ENCODE measurements at regions not wholly inside any gene's neighbourhood (a gene's known extent, or its start where the extent isn't known, plus 50 kb on each side); places are given as distances from the start of the nearest gene placed in this dataset.
A peak's percentile ranks its signal among the peaks of the same experiment; 100 is the strongest.
"Not testable (repeated sequence)": the region's sequence is repeated elsewhere in the genome, so short reads cannot be mapped to it uniquely, and the experiment has no call there.

DNA sequence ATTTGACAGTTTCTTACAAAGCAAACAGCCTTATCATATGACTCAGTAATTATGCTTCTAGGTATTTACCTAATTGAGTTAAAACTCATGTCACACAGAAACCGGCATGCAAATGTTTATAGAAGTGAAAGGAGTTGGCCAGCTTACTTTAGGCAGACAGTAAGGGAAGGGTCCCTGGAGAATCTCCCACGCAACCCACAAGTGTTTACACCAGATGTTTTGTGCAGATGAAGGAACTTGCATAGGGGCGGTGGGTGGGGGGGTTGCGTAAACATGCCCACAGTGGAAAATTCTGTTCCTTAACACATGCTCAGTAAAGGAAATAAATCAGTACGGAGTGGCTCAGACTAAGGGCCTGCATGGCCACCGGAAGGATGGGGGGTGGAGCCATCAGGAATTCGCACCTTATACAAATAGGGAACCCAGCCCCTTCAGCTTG, 330.5 kb upstream of the AADAT start:
- DNase-seq (ENCODE audit: low spot score in 2 of 2) (no peak), ATAC-seq (no peak)
- H3K27ac Mint-ChIP-seq, result no peak overlapping the region
- no peaks in the 10 kb centered on the region for H3K36me3 Mint-ChIP-seq
- H3K9me3 Mint-ChIP-seq, result peaks cover 0 to 7% of the 10 kb centered on the region in 2 donors

DNA sequence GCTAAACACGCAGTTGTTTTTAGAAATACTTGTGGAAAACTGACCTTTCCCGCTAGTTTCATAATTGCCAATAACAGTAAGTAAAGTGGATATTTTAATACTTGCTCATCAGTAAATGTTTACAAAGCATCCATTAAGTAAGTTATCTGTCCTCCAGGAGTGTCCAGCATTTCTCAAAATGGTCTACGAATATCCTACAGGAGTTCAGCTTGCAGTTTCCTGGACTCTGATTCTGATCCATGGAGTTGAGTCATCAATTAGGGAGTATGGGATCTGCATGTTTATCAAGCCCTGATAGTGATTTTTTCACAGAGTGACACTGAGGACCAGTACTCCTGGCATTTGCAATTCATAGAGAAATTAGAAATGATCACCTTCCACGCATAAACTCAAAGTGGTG, 325.2 kb upstream of the AADAT start:
- no peaks in the 10 kb centered on the region for H3K36me3 Mint-ChIP-seq
- DNase-seq (ENCODE audit: low spot score in 2 of 2) (no peak), ATAC-seq (no peak)
- no peak overlapping the region for H3K27ac Mint-ChIP-seq
- peaks cover 4 to 8% of the 10 kb centered on the region in 2 donors for H3K9me3 Mint-ChIP-seq

DNA sequence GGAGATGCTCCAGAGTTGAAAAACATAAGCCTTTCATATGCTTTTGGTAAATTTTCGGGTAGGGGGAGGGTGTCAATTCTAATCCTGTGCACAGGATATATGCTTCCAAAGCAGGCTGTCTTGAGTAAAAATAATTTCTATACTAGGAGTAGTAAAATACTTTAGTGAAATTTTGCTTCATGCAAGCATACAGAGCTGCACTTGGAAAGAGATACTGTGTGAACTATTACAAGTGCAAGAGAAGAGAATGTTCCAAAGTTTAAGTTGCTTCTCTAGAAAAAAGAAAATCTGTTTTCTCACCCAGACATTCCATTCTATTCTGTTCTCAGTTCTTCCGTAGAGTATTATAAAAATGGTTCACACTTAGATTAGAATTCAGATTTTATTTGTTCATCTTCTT, 324.6 kb upstream of the AADAT start:
- no peaks in the 10 kb centered on the region for H3K36me3 Mint-ChIP-seq
- no peak for DNase-seq (ENCODE audit: low spot score in 2 of 2)
- ATAC-seq, result no peak
- H3K27ac Mint-ChIP-seq, result no peak overlapping the region
- H3K9me3 Mint-ChIP-seq, result peaks cover 4 to 8% of the 10 kb centered on the region in 2 donors

DNA sequence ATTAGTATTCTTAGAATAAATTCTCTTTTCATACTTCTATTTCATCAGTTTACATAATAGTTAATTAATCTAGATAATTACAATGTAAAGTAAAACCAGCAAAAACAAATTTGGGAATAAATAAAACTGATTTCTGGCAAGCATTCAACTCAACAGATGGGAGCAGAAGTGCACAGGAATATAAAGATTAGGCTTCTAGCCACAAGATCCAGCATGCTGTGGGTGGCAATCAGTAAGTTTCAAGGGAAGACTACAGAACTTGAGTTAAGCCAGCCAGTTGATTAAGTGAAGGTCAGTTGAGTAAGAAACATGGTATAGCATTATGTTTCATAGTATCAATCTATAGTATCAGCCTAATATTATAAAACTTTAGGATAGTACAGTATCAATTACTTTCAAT, 324.2 kb upstream of the AADAT start:
- Mint-ChIP-seq H3K27ac (no peak overlapping the region), H3K9me3 (peaks cover 4 to 8% of the 10 kb centered on the region in 2 donors), H3K36me3 (no peaks in the 10 kb centered on the region)
- DNase-seq (ENCODE audit: low spot score in 2 of 2), result no peak
- ATAC-seq, result no peak

DNA sequence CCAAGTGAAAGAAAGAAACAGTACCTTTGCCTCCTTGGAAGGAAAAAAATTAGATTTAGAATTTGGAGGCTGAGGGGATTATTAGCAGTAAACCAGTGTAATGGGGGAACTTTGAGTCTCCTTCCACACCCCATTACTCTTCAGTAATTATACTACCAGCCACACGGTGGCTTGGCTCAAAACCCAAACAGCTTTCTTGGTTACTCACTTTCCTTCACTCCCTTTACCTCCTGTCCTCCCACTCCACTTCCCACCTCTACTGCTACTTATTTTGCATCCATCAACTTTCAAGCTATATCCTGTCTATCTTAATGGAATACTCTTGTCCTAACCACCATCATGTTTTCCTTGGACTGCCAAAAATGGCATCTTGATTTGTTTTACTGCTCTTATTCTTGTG, 310.6 kb upstream of the AADAT start:
- no peaks in the 10 kb centered on the region for H3K36me3 Mint-ChIP-seq
- H3K27ac Mint-ChIP-seq, result no peak overlapping the region
- no peak for ATAC-seq

DNA sequence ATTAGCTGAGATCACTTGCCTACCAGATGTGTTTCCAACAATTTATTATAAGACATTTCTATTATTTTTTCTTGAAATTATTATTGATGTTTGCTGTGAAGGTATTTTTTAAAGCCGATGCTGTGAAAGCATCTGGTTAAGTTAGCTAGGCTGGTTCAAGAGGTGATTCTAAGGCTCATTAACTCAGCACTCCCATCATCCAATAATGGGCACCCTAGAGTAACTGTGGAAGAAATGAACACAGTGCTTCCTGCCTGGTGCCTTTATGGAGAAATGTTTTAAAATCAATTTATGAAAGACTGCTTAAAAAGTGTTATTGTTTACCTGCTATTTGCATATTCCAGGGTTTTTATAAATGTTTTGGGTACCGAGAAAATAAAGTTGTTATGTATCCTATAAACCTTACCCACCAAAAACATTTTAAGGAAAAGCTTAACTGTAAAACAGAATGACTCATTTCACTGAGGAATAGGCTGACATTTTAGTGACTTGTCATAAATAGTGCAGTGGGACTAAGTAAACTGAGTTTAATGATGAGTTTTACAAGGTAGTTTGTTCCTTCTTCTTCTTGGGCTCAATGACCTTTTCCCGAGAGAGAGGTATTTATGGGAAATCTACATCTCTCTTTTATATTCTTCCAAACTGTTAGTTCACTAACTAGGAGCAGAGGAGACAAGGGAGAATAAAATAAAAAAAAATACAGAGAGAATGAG, 310.0 kb upstream of the AADAT start:
- no peaks in the 10 kb centered on the region for H3K36me3 Mint-ChIP-seq

More for the DNA sequence above, 310.6 kb upstream of the AADAT start:
- peaks cover 7 to 11% of the 10 kb centered on the region in 2 donors for H3K9me3 Mint-ChIP-seq
- DNase-seq (ENCODE audit: low spot score in 2 of 2), result no peak

DNA sequence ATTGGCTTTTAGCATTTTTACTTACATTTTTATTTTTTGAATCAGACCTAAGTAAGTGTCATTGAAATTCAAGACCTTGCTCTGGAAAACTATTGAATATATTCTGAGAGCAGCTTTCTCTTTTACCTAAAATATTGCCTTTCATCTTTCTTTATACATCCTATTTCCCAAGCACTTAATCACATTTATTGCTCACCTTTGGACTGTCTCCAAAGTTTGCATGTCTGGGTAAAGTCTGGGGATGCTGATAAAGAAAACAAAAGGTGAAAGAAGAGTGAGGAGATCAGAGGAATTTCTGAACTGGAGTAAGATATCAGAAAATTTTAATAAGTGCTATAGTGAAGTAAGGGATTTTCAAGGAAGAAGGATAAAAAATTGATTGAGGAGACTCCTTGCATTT, 308.5 kb upstream of the AADAT start:
- Mint-ChIP-seq H3K27ac (no peak overlapping the region), H3K9me3 (peaks cover 7 to 11% of the 10 kb centered on the region in 2 donors), H3K36me3 (no peaks in the 10 kb centered on the region)
- DNase-seq (ENCODE audit: low spot score in 2 of 2) (no peak), ATAC-seq (no peak)

More for the DNA sequence above, 310.0 kb upstream of the AADAT start:
- DNase-seq (ENCODE audit: low spot score in 2 of 2) (no peak), ATAC-seq (no peak)
- Mint-ChIP-seq H3K9me3 (peaks cover 7 to 11% of the 10 kb centered on the region in 2 donors), H3K27ac (no peak overlapping the region)

DNA sequence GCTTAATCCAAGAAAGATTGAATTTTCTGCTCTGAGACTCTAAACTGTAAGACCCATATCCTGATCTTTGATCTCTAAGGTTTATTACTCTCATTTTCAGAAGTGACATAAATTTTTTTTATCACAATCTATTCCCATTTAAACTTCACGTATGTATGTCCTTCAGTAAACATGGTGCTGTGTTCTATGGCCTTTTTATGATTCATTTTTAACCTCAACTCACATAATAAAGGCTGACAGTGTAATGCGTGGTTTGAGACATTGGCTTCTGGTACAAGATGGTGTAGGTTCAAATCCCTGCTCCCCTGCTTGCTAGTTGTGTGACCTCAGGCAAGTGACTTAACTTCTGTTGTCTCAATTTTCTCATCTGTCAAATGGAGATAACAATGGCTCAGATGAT, 306.0 kb upstream of the AADAT start:
- DNase-seq (ENCODE audit: low spot score in 2 of 2) (no peak), ATAC-seq (no peak)
- no peaks in the 10 kb centered on the region for H3K36me3 Mint-ChIP-seq
- H3K9me3 Mint-ChIP-seq, result peaks cover 5 to 7% of the 10 kb centered on the region in 2 donors
- H3K27ac Mint-ChIP-seq, result no peak overlapping the region

DNA sequence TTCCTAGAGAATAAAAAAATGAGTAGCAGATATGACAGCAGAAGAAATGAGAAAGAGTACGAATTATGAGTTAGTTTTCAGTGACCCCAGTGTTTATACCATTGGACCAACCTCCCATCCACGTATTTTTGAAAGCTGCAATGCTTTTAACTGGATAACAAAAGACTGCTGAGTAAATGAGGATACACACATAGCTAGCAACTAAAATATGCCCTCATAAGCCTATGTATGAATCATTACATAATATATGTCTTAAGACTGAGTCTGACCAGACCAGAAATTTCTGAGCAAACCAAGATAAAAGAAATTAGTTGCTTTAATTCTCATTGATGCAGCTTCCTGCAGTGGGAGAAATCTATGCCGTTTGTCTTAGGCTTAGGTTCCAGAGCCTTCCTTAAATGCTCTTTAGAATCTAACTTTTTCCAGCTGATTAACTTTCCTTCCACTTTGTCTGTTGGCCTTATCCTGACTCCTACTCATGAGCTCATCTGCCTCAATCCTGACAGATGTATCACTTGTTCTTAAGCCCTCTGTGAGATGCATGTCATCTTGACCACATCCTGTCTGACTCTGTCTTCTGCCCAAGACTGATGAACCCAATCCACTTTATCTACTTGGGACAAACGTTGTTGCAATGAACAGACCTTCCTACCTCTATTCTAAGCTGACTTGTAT, 301.4 kb upstream of the AADAT start:
- Mint-ChIP-seq H3K27ac (no peak overlapping the region), H3K36me3 (no peaks in the 10 kb centered on the region), H3K9me3 (peaks cover 4 to 12% of the 10 kb centered on the region in 2 donors)
- no peak for ATAC-seq
- DNase-seq (ENCODE audit: low spot score in 2 of 2), result no peak

DNA sequence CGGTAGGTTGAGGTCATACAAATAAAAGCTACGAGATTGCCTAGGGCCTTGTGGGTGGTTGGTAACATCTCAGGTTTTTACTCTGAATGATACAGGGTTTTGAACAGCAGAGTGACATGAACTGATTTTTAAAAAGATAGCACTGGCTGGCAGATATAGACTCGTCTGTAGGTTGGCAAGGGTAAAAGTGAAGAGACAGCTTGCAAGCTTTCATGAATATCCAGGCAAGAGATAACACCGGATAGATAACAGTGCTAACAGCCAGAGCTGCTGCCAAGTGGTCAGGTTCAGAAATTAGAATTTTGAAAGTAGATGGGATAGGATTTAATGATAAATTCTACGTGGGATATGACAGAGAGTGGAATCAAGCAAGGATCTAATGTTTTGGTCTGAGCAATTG, 299.7 kb upstream of the AADAT start:
- no peak overlapping the region for H3K27ac Mint-ChIP-seq
- H3K9me3 Mint-ChIP-seq, result peaks cover 13 to 16% of the 10 kb centered on the region in 2 donors
- no peaks in the 10 kb centered on the region for H3K36me3 Mint-ChIP-seq
- DNase-seq (ENCODE audit: low spot score in 2 of 2) (no peak), ATAC-seq (no peak)

DNA sequence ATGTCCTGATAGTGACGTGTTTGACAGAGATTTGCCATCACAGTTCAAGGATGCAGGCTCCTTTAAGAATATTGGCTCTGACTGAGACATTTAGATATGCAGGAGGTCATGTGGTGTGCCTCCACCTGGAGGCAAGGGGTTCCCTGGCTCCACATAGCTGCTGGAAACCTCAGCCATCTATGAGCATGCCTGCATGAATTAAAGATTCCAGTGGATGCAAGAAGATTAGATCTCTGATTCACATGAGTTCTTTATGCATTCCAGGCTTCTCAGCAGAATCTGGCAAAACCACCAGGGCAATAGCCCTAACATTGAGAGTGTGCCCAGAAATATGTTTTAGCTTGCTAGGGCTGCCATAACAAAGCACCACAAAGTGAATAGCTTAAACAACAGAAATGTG, 298.5 kb upstream of the AADAT start:
- no peak for DNase-seq (ENCODE audit: low spot score in 2 of 2)

DNA sequence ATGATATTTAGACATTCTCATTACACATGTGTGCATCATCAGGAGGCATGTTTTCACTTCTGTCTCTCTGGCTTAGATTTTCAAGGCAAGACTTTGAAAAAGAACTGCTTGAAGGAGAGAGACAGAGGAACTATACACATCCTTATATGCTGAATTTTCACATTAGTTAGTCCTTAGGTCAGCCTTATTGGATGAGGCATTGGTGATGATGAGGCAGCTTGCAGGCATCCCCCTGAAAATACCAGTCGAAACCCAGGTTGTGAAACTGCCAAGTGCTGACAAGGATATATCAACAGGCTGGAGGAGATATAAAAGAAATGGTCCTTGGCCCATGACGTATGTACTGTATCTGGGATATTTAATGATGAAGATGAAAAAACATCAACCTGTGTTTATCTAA, 297.2 kb upstream of the AADAT start:
- DNase-seq (ENCODE audit: low spot score in 2 of 2) (no peak), ATAC-seq (no peak)
- no peak overlapping the region for H3K27ac Mint-ChIP-seq
- H3K36me3 Mint-ChIP-seq, result no peaks in the 10 kb centered on the region
- H3K9me3 Mint-ChIP-seq, result peaks cover 18 to 27% of the 10 kb centered on the region in 2 donors

More for the DNA sequence above, 298.5 kb upstream of the AADAT start:
- no peak for ATAC-seq
- Mint-ChIP-seq H3K9me3 (peaks cover 18 to 25% of the 10 kb centered on the region in 2 donors), H3K36me3 (no peaks in the 10 kb centered on the region), H3K27ac (no peak overlapping the region)

DNA sequence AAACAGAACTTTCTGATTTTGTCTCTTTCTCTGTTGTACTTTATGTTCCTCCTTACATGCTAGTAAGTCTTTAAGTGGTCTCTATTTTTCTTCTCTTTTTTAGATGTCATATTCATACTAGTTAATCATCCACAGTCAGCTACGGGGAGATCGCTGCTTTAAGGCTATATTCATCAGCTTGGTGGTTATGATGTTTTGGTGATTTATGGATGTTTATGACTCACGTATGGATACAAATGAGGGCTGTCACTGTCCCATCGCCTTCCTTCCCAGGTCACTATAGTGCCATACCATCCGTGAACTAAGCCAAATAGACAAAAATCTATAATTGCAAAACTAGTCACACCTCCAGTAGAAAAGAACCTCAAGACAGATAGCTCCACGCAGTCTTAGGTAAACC, 296.8 kb upstream of the AADAT start:
- DNase-seq (ENCODE audit: low spot score in 2 of 2), result no peak
- ATAC-seq, result no peak
- Mint-ChIP-seq H3K27ac (no peak overlapping the region), H3K9me3 (peaks cover 18 to 29% of the 10 kb centered on the region in 2 donors), H3K36me3 (no peaks in the 10 kb centered on the region)

DNA sequence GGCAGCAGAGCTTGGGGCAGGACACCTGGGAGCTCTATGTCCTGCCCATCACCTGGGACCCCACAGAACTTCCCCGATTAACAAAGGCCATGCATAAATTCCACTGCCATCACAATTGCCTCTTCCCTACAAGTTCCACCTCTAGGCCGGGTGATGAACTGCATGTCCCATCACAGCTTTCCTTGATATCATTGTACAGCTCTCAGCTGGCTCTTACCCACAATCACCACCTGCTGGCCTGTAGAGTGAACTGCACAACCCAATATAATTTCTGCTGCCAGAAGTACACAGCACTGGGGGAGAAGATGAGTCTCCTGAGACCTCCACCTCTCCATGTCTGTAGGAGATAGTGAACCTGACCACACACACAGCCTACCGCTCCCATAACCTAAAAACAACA, 285.0 kb upstream of the AADAT start:
- peak in 1 of 2 donors; percentile 32 for ATAC-seq
- Mint-ChIP-seq H3K36me3 (peaks cover 0 to 6% of the 10 kb centered on the region in 2 donors), H3K27ac (no peak overlapping the region), H3K9me3 (peaks cover 15 to 20% of the 10 kb centered on the region in 2 donors)
- DNase-seq (ENCODE audit: low spot score in 2 of 2), result no peak

DNA sequence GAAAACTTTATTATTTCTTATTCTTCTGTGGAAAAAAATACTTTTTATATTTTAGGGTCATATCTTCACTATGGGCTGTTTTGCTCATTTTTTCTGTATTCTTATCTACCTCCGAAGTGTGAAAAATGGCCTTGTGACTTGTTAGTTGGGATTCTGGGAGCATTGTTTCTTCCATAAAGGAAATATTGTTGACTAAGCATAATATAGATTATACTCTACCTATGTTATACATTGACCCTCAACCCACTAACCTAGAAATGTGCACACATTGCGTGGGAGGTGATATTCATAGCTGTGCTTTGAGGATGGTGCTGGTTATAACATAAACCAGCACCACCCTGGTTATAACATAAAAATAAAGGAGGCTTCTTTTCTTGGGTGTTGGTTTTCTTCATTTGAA, 259.2 kb upstream of the AADAT start:
- no peak for ATAC-seq
- peaks cover 0 to 8% of the 10 kb centered on the region in 2 donors for H3K9me3 Mint-ChIP-seq
- H3K27ac Mint-ChIP-seq, result no peak overlapping the region
- H3K36me3 Mint-ChIP-seq, result no peaks in the 10 kb centered on the region
- DNase-seq (ENCODE audit: low spot score in 2 of 2), result no peak

DNA sequence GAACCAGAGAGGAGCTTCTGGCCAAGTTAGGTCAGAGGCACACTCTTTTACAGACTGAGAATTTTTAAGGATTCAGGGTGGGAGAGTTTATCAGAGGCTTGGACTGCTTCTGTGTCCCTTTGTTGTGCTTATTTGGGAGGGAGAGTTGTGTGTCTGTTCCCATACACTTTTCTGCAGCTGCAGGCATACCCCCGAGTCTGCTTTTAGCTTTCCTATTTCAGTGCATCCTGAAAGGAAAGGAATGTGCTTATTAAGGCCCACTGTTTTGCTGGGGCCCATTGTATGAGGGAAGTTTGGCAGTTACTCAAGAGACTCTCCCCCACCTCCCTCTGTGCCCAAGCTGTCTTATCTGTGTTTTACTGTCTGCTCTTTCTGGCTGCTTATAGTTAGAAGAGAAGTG, 257.4 kb upstream of the AADAT start:
- not testable (repeated sequence) for DNase-seq (ENCODE audit: low spot score in 2 of 2); H3K27ac Mint-ChIP-seq; H3K9me3 Mint-ChIP-seq; H3K36me3 Mint-ChIP-seq; ATAC-seq

DNA sequence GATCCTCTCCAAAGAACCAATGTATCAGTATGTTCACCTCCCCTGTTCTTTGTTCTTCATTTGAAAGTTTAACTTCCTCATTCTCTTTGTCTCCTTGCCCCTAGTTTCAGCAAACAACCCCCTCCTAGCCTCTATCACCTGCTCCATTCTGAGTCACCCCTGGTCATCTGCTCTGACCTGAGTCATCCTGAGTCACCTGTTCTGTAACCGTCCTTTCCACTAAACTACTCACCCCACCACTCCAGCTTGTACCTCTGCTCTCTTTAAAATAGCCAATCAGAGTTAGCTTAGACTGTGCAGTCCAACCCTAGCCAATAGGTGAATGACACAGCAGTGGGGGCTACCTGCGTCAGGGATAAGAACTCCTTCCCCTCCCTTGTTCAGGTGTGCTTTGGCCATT, 249.8 kb upstream of the AADAT start:
- DNase-seq (ENCODE audit: low spot score in 2 of 2) (no peak), ATAC-seq (no peak)
- no peaks in the 10 kb centered on the region for H3K36me3 Mint-ChIP-seq
- H3K9me3 Mint-ChIP-seq, result peaks cover 9 to 13% of the 10 kb centered on the region in 2 donors
- no peak overlapping the region for H3K27ac Mint-ChIP-seq
